GM18508 (cell line): ENCODE measurements at regions not wholly inside any gene's neighbourhood (a gene's known extent, or its start where the extent isn't known, plus 50 kb on each side); places are given as distances from the start of the nearest gene placed in this dataset.
A peak's percentile ranks its signal among the peaks of the same experiment; 100 is the strongest.

Source experiments
- ATAC-seq: cut with Tn5 transposase; IDR thresholded peaks from one replicate; pipeline ENCODE4 v1.9.1; 2021; ENCODE audit warnings: moderate number of reproducible peaks; ENCODE audit not compliant: insufficient read depth, unreplicated experiment

GRCh38 chr1:193592317-193592716, 405.9 kb upstream of the B3GALT2 start:
- no peak for ATAC-seq

GRCh38 chr1:193590102-193590501, 403.7 kb upstream of the B3GALT2 start:
- ATAC-seq: no peak

- ATAC-seq: no peak
Observed at GRCh38 chr1:193589597-193590040, 403.2 kb upstream of the B3GALT2 start.

- ATAC-seq: no peak
Observed at GRCh38 chr1:193588311-193589082, 402.1 kb upstream of the B3GALT2 start.

- no peak for ATAC-seq
Observed at GRCh38 chr1:193584731-193585239, 398.4 kb upstream of the B3GALT2 start.

GRCh38 chr1:193581341-193581740, 394.9 kb upstream of the B3GALT2 start:
- no peak for ATAC-seq

GRCh38 chr1:193580419-193580818, 394.0 kb upstream of the B3GALT2 start:
- no peak for ATAC-seq

GRCh38 chr1:193579323-193579722, 392.9 kb upstream of the B3GALT2 start:
- no peak for ATAC-seq

GRCh38 chr1:193574913-193575312, 388.5 kb upstream of the B3GALT2 start:
- no peak for ATAC-seq

- no peak for ATAC-seq
Observed at GRCh38 chr1:193569983-193570269, 383.5 kb upstream of the B3GALT2 start.

GRCh38 chr1:193569096-193569982, 382.9 kb upstream of the B3GALT2 start:
- ATAC-seq: peak; percentile 66

GRCh38 chr1:193568512-193568911, 382.1 kb upstream of the B3GALT2 start:
- no peak for ATAC-seq

GRCh38 chr1:193567937-193568336, 381.5 kb upstream of the B3GALT2 start:
- ATAC-seq: no peak

GRCh38 chr1:193566735-193567134, 380.3 kb upstream of the B3GALT2 start:
- no peak for ATAC-seq

GRCh38 chr1:193565971-193566577, 379.7 kb upstream of the B3GALT2 start:
- no peak for ATAC-seq

GRCh38 chr1:193562121-193562520, 375.7 kb upstream of the B3GALT2 start:
- ATAC-seq: no peak

GRCh38 chr1:193558491-193559028, 372.1 kb upstream of the B3GALT2 start:
- no peak for ATAC-seq

GRCh38 chr1:193555662-193556441, 369.4 kb upstream of the B3GALT2 start:
- no peak for ATAC-seq

- no peak for ATAC-seq
Observed at GRCh38 chr1:193553564-193553963, 367.2 kb upstream of the B3GALT2 start.

- ATAC-seq: no peak
Observed at GRCh38 chr1:193552274-193552673, 365.9 kb upstream of the B3GALT2 start.
